Pons (tissue), 1 donor: ENCODE measurements at regions not wholly inside any gene's neighbourhood (a gene's known extent, or its start where the extent isn't known, plus 50 kb on each side); places are given as distances from the start of the nearest gene placed in this dataset.

Experiments used
- DNase-seq: peaks from one replicate; pipeline ENCODE4 v3.0.0-alpha.2; 2016; ENCODE audit warnings: low spot score

- no peak for DNase-seq
Observed at GRCh38 chr18:7288544-7288943, 57.7 kb downstream of the LRRC30 start.

DNA sequence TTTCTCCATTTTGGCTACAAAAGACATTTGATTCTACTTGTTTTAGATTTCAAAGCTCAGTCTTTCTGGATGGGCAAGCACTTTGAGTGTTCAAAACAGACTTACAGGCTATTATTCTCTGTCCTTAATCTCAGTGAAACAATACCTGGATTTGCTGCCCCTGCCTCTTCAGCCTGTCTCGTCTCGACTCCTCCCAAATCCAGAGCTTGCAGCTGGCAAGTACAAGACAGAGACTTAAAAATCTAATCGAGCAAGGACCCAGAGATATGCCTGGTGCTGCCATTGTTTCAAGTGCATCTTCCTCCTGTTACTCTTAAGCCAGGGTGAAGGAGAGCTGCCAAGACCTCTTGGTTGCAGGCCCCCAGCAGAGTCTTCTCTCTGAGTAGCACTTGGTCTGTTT is 59.2 kb downstream of the LRRC30 start:
- DNase-seq = no peak

DNA sequence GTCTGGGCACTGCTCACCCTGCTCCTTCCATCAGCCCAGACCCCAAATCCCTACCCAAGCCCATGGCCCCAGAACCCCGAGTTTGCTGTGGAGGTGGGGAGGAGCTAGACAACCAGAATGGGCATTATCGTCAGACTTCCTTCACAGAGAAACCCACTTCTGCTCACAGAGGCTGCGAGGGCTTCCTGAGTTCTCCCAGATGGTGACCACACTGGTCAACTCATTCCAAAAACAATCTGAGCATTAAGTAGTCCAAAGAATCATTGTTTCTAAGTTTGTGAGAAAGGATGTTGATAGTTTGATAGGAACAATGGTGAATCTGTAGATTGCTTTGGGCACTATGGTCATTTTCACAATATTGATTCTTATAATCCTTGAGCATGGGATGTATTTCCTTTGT is 60.2 kb downstream of the LRRC30 start:
- DNase-seq = no peak

DNA sequence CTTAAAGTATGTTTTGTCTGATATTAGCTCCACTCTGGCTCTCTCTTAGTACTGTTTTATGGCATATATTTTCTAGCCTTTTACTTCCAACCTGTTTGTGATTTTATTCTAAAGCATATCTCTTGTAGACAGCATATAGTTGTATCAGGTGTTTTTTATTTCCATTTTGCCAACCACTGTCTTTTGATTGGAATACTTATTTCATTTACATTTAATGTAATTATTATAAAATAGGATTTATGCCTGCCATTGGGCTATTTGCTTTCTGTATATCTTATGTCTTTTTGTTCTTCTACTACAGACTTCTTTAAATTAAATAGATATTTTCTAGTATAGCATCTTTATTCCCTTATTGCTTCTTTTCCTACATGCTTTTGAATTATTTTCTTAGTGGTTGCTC is 67.3 kb downstream of the LRRC30 start:
- no peak for DNase-seq

GRCh38 chr18:7301094-7301493 is 70.2 kb downstream of the LRRC30 start:
- DNase-seq = no peak

- no peak for DNase-seq
Observed at GRCh38 chr18:7303316-7304060, 72.6 kb downstream of the LRRC30 start.

GRCh38 chr18:7304061-7304370 is 73.1 kb downstream of the LRRC30 start:
- DNase-seq = no peak

GRCh38 chr18:7305416-7305815 is 74.5 kb downstream of the LRRC30 start:
- DNase-seq = no peak

- no peak for DNase-seq
Observed at GRCh38 chr18:7307030-7307429, 76.1 kb downstream of the LRRC30 start.

GRCh38 chr18:7307526-7307925 is 76.6 kb downstream of the LRRC30 start:
- DNase-seq = no peak

DNA sequence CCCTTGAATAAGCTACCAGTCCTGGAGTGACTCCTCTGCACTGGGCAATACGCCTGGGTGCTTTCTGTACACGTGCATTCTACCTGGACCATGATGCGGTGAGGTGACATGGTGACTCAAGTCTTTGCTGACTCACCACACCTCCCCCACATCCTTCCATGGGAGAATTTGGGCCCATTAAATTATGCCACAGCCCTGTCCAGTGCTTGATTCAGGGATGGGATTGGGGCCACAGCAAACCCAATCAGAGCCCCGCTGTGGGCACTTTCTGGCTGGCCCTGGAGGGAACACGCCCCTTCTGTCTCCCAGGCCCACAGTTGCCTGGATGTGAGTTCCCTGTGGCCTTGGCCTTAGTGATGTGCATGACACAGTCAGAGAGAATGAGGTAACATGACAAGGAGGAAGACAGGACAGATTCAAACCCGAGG is 86.9 kb downstream of the LRRC30 start:
- no peak for DNase-seq

DNA sequence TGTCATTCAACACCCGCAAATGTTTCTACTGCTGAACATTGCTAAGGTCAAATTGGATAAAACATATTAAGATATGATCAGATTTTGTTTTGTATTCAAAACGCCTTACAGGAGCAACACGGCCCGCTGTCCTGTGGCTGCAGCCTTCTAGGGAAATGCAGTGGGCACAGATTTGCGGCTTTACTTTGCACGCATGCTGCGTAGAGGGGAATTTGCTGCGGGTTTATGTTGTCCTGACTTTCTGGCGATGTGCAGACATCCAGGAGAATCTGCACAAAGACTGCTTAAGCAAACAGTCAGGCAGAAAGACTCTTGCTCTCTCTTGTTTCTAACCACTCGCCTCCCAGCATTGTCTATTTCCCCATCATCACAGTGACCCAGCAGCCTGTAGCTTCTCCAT is 88.3 kb downstream of the LRRC30 start:
- no peak for DNase-seq

DNA sequence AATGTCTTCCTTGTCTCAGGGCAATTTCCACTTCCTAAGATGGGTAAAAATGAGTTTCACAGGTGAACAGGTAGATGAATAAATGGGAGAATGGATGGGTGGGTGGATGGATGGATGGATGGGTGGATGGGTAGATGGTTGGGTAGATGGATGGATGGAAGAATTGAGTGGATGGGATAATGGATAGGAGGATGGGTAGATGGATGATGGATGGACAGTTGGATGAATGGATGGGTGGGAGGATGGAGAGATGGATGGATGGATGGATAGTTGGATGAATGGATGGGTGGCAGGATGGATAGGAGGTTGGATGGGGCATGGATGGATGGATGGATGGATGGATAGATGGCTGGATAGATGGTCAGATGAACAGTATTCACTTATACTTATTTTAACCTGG is 90.9 kb downstream of the LRRC30 start:
- no peak for DNase-seq

DNA sequence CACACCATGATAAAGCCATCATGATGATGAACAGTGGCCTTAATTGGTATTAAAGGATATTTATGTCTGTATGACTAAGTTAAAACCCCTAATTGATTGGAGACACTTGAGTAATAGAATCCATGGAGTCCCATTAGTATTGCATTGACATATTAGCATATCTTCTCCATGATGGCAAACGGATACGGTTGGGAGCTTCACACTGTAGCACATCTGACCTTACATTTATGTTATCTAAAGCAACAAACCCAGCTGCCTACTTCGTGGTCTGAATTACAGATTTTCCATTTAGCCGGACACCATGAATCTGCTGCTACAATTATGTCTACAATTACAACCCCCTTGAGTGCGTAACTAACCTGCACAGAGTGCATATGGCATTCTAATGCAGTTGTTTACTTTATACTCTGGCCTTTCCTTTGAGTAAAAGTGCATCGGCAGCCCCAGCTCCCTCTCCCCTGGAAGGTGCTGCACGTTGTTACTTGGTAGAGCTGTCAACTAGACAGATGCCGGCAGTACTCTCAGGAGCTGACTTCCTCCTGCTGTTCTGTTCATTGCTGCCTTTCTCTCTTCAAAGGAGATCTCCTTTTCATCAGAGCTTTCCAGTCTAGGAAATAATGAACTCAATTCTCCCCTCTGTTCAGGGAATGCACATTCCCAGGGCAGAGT is 92.1 kb downstream of the LRRC30 start:
- DNase-seq = no peak

- DNase-seq = no peak
Observed at GRCh38 chr18:7325126-7325430, 94.2 kb downstream of the LRRC30 start.

DNA sequence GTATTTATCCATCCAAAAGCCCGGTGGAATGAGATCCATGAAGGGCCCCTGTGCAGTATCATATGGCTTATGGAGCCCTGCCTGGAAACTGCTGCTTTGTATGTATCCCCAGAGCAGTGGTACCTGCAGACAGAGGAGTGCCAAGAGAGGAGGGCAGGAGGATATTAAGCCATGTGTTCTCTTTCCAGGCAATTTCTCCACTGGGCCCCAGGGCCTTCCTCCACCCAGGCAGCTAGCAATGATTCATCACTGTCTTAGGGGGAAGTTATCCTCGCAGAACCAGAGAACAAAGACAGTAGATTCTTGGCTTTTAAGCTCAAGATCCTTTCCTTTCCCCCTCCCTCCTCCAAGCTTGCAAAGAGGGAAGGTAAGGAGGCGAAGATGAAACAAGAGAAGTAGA is 98.1 kb downstream of the LRRC30 start:
- DNase-seq = no peak

GRCh38 chr18:7332452-7332851 is 101.6 kb downstream of the LRRC30 start:
- DNase-seq = no peak

- no peak for DNase-seq
Observed at GRCh38 chr18:7333025-7333562, 102.2 kb downstream of the LRRC30 start.

DNA sequence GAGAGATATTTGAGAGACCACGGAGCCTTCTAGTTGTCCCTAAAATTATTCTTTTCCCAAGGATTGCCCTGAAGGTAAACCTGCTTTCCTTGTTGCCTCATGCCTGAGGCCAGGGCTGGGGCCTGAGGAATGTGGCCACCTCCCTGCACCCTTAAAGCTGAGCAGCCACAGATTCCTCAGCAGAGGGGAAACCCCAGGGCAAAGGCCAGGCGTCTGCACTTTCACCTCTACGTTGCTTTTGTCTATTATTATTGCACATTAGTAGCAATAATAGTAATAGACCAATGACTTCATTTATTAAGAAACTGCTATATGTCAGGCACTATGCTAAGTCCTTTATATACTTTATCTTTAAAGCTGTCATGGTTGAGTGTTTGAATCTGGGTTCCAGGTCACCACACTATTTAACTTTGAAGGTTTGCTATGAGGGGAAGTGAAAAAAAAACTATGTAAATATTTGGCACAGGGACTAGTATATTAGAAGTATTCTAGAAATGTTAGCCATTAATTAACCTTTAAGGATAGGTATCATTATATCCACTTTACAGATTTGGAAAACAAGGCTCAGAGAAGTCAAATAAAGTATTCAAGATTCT is 104.2 kb downstream of the LRRC30 start:
- no peak for DNase-seq

GRCh38 chr18:7336623-7337022 is 105.7 kb downstream of the LRRC30 start:
- no peak for DNase-seq

- no peak for DNase-seq
Observed at GRCh38 chr18:7338846-7339245, 108.0 kb downstream of the LRRC30 start.

GRCh38 chr18:7341581-7342337 is 110.9 kb downstream of the LRRC30 start:
- DNase-seq = no peak
